Neural cell (in vitro differentiated cells): ENCODE measurements at regions not wholly inside any gene's neighbourhood (a gene's known extent, or its start where the extent isn't known, plus 50 kb on each side); places are given as distances from the start of the nearest gene placed in this dataset.

ENCODE experiments used
- H2AFZ ChIP-seq: fragments of 200-600, 300-800 bp; sonication (generic), shearing (Covaris generic); 2 replicates; pipeline ENCODE4 v1.6.0; 2014; ENCODE audit warnings: low read depth, mild to moderate bottlenecking, antibody characterized with exemption, low read length, moderate library complexity
- H3F3A ChIP-seq: fragments of 200-600 bp; shearing (Covaris generic); 2 replicates; pipeline ENCODE4 v1.6.1; 2016; ENCODE audit warnings: mild to moderate bottlenecking, moderate library complexity, mixed read lengths, antibody characterized with exemption, low read length; ENCODE audit not compliant: insufficient read depth, poor library complexity, severe bottlenecking
- H3K27ac ChIP-seq: fragments of 200-600, 300-800 bp; sonication (generic), shearing (Covaris generic); 2 replicates; pipeline ENCODE4 v1.5.1; 2014; ENCODE audit warnings: mild to moderate bottlenecking, low read length, moderate library complexity
- H3K27me3 ChIP-seq: fragments of 300-800, 200-600 bp; sonication (generic), shearing (Covaris generic); 2 replicates; pipeline ENCODE4 v1.6.0; 2014; ENCODE audit warnings: mild to moderate bottlenecking, low read depth, low read length, moderate library complexity; ENCODE audit not compliant: insufficient read depth
- H3K36me3 ChIP-seq: fragments of 300-800, 200-600 bp; sonication (generic), shearing (Covaris generic); 2 replicates; pipeline ENCODE4 v1.5.1; 2014; ENCODE audit warnings: mild to moderate bottlenecking, antibody characterized with exemption, low read length, moderate library complexity; ENCODE audit not compliant: insufficient read depth
- H3K4me2 ChIP-seq: fragments of 300-800, 200-600 bp; sonication (generic), shearing (Covaris generic); 2 replicates; pipeline ENCODE4 v1.6.0; 2014; ENCODE audit warnings: mild to moderate bottlenecking, low read length
- H3K4me3 ChIP-seq: fragments of 300-800, 200-600 bp; sonication (generic), shearing (Covaris generic); 2 replicates; pipeline ENCODE4 v1.5.1; 2014; ENCODE audit warnings: mild to moderate bottlenecking, low read length, moderate library complexity
- H3K79me2 ChIP-seq: fragments of 200-600 bp; shearing (Covaris generic); replicated peaks from 2 replicates; pipeline ENCODE4 v1.6.0; 2014; ENCODE audit warnings: mild to moderate bottlenecking, low read length, moderate library complexity; ENCODE audit not compliant: insufficient read depth
- H3K9ac ChIP-seq: fragments of 300-800, 200-600 bp; sonication (generic), shearing (Covaris generic); 2 replicates; pipeline ENCODE4 v1.6.1; 2016; ENCODE audit warnings: mild to moderate bottlenecking, low read length, mixed read lengths
- H3K9me2 ChIP-seq: fragments of 200-600 bp; shearing (Covaris generic); 2 replicates; pipeline ENCODE4 v1.6.1; 2016; ENCODE audit warnings: mild to moderate bottlenecking, low read length, mixed read lengths; ENCODE audit not compliant: insufficient read depth
- H3K9me3 ChIP-seq: fragments of 200-600, 300-800 bp; sonication (generic), shearing (Covaris generic); 2 replicates; pipeline ENCODE4 v1.6.1; 2016; ENCODE audit warnings: mild to moderate bottlenecking, mixed run types, low read length, moderate library complexity, mixed read lengths
- H4K20me1 ChIP-seq: fragments of 200-600 bp; shearing (Covaris generic); 2 replicates; pipeline ENCODE4 v1.6.1; 2016; ENCODE audit warnings: mild to moderate bottlenecking, mixed run types; ENCODE audit not compliant: insufficient read depth
- CTCF ChIP-seq: fragments of 450-650 bp; IDR thresholded peaks from 2 replicates; pipeline ENCODE4 v1.5.1; 2014; ENCODE audit warnings: antibody characterized with exemption, mild to moderate bottlenecking, moderate library complexity; ENCODE audit not compliant: poor library complexity, severe bottlenecking
- EP300 ChIP-seq: fragments of 450-650 bp; conservative IDR thresholded peaks from 2 replicates; pipeline ENCODE4 v1.6.1; 2014; ENCODE audit warnings: antibody characterized with exemption, mild to moderate bottlenecking, moderate library complexity; ENCODE audit not compliant: poor library complexity, severe bottlenecking
- EZH2 ChIP-seq: fragments of 200-600, 300-800 bp; shearing (Covaris generic), sonication (generic); IDR thresholded peaks from 2 replicates; pipeline ENCODE4 v1.6.1; 2014; ENCODE audit warnings: antibody characterized with exemption, low read length, borderline replicate concordance, mild to moderate bottlenecking; ENCODE audit not compliant: insufficient read depth, poor library complexity, severe bottlenecking
- MXI1 ChIP-seq: fragments of 450-650 bp; conservative IDR thresholded peaks from 2 replicates; pipeline ENCODE4 v1.6.1; 2014; ENCODE audit warnings: antibody characterized with exemption, mild to moderate bottlenecking; ENCODE audit not compliant: poor library complexity, severe bottlenecking
- POLR2AphosphoS5 ChIP-seq: IDR thresholded peaks from 2 replicates; pipeline ENCODE4 v1.6.1; 2012
- RAD21 ChIP-seq: fragments of 450-650 bp; conservative IDR thresholded peaks from 2 replicates; pipeline ENCODE4 v1.6.1; 2014; ENCODE audit warnings: antibody characterized with exemption, mild to moderate bottlenecking, moderate library complexity
- REST ChIP-seq: IDR thresholded peaks from 2 replicates; pipeline ENCODE4 v1.6.1; 2012; ENCODE audit warnings: borderline replicate concordance
- SMC3 ChIP-seq: fragments of 450-650 bp; conservative IDR thresholded peaks from 2 replicates; pipeline ENCODE4 v1.6.1; 2014; ENCODE audit warnings: antibody characterized with exemption, mild to moderate bottlenecking, moderate library complexity; ENCODE audit not compliant: poor library complexity
- TAF1 ChIP-seq: IDR thresholded peaks from 2 replicates; pipeline ENCODE4 v1.6.1; 2012; ENCODE audit warnings: low read depth

- H3K9me3 ChIP-seq: no peaks in the 10 kb centered on the region
- H3F3A ChIP-seq: no peaks in the 10 kb centered on the region
- no peaks in the 10 kb centered on the region for H3K79me2 ChIP-seq
- no peaks in the 10 kb centered on the region for H3K36me3 ChIP-seq
- no peaks in the 10 kb centered on the region for H3K27me3 ChIP-seq
- H3K9ac ChIP-seq: no peak overlapping the region
- no peaks in the 10 kb centered on the region for H3K9me2 ChIP-seq
- no peaks in the 10 kb centered on the region for H4K20me1 ChIP-seq
- TF ChIP-seq MXI1 (no peak), SMC3 (no peak), TAF1 (no peak), EZH2 (no peak), EP300 (no peak), CTCF (no peak), POLR2AphosphoS5 (no peak), REST (no peak), RAD21 (no peak)
- H3K4me3 ChIP-seq: no peak overlapping the region
- H2AFZ ChIP-seq: no peak overlapping the region
- H3K27ac ChIP-seq: no peak overlapping the region
- H3K4me2 ChIP-seq: no peak overlapping the region
These were observed 324.4 kb downstream of the HGF start for GRCh38 chr7:81445462-81445861.

GRCh38 chr7:81441750-81442149 lies 328.1 kb downstream of the HGF start:
- no peaks in the 10 kb centered on the region for H3K36me3 ChIP-seq
- H3F3A ChIP-seq: no peaks in the 10 kb centered on the region
- no peaks in the 10 kb centered on the region for H3K79me2 ChIP-seq
- no peak for TF ChIP-seq EZH2
- no peak for TF ChIP-seq MXI1
- TF ChIP-seq REST: no peak
- no peak for TF ChIP-seq POLR2AphosphoS5
- TF ChIP-seq TAF1: no peak
- TF ChIP-seq EP300: no peak
- TF ChIP-seq SMC3: no peak
- no peak overlapping the region for H3K4me2 ChIP-seq
- no peak overlapping the region for H3K9ac ChIP-seq
- no peak overlapping the region for H2AFZ ChIP-seq
- no peaks in the 10 kb centered on the region for H4K20me1 ChIP-seq
- no peak overlapping the region for H3K4me3 ChIP-seq
- H3K9me2 ChIP-seq: no peaks in the 10 kb centered on the region
- H3K27me3 ChIP-seq: no peaks in the 10 kb centered on the region
- H3K27ac ChIP-seq: no peak overlapping the region
- H3K9me3 ChIP-seq: no peaks in the 10 kb centered on the region
